Ishikawa (cell line): ENCODE measurements at regions not wholly inside any gene's neighbourhood (a gene's known extent, or its start where the extent isn't known, plus 50 kb on each side); places are given as distances from the start of the nearest gene placed in this dataset.

Experiments used
- FOXM1 ChIP-seq: IDR thresholded peaks from 2 replicates; pipeline ENCODE4 v1.6.1; 2012; ENCODE audit warnings: low read depth, borderline replicate concordance
- RAD21 ChIP-seq: IDR thresholded peaks from 2 replicates; pipeline ENCODE4 v1.6.1; 2012; ENCODE audit warnings: low read depth
- TCF12 ChIP-seq: IDR thresholded peaks from 2 replicates; pipeline ENCODE4 v1.6.1; 2012; ENCODE audit warnings: low read depth
- TEAD4 ChIP-seq: IDR thresholded peaks from 2 replicates; pipeline ENCODE4 v1.6.1; 2012
- YY1 ChIP-seq: IDR thresholded peaks from 2 replicates; pipeline ENCODE4 v1.6.1; 2012; ENCODE audit warnings: low read depth
- ZBTB7A ChIP-seq: IDR thresholded peaks from 2 replicates; pipeline ENCODE4 v1.6.1; 2012; ENCODE audit warnings: low read depth
- TF ChIP-seq, protein P1 (sequence below): IDR thresholded peaks from 2 replicates; pipeline ENCODE4 v1.6.1; 2012
- TF ChIP-seq, protein P2 (sequence below): IDR thresholded peaks from 2 replicates; pipeline ENCODE4 v1.6.1; 2012; ENCODE audit warnings: low read depth, mild to moderate bottlenecking

DNA sequence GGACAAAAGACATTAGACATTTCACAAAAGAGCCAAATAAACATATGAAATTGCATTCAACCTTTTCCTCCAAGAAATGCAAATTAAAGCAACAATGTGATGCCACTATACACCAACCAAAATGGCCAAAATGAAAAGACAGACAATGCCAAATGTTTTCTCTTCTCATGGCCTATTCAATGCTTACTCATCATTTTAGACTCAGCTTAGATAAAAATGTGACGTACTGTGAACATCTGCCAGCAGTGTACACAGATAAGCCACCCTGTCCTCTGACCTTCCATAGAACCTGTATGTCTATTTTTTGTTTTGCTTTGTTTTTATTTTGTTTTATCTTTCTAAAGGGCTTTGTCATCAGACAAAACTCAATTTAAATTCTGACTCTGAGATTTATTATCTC lies 385.2 kb downstream of the FRK start:
- TF ChIP-seq RAD21 (no peak), YY1 (no peak), TCF12 (no peak), TEAD4 (no peak), ZBTB7A (no peak), FOXM1 (no peak)
- TF ChIP-seq, protein P1, sequence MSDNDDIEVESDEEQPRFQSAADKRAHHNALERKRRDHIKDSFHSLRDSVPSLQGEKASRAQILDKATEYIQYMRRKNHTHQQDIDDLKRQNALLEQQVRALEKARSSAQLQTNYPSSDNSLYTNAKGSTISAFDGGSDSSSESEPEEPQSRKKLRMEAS: no peak
- TF ChIP-seq, protein P2, sequence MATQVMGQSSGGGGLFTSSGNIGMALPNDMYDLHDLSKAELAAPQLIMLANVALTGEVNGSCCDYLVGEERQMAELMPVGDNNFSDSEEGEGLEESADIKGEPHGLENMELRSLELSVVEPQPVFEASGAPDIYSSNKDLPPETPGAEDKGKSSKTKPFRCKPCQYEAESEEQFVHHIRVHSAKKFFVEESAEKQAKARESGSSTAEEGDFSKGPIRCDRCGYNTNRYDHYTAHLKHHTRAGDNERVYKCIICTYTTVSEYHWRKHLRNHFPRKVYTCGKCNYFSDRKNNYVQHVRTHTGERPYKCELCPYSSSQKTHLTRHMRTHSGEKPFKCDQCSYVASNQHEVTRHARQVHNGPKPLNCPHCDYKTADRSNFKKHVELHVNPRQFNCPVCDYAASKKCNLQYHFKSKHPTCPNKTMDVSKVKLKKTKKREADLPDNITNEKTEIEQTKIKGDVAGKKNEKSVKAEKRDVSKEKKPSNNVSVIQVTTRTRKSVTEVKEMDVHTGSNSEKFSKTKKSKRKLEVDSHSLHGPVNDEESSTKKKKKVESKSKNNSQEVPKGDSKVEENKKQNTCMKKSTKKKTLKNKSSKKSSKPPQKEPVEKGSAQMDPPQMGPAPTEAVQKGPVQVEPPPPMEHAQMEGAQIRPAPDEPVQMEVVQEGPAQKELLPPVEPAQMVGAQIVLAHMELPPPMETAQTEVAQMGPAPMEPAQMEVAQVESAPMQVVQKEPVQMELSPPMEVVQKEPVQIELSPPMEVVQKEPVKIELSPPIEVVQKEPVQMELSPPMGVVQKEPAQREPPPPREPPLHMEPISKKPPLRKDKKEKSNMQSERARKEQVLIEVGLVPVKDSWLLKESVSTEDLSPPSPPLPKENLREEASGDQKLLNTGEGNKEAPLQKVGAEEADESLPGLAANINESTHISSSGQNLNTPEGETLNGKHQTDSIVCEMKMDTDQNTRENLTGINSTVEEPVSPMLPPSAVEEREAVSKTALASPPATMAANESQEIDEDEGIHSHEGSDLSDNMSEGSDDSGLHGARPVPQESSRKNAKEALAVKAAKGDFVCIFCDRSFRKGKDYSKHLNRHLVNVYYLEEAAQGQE: no peak
